ENCODE measurements at regions not wholly inside any gene's neighbourhood (a gene's known extent, or its start where the extent isn't known, plus 50 kb on each side); places are given as distances from the start of the nearest gene placed in this dataset.

DNA sequence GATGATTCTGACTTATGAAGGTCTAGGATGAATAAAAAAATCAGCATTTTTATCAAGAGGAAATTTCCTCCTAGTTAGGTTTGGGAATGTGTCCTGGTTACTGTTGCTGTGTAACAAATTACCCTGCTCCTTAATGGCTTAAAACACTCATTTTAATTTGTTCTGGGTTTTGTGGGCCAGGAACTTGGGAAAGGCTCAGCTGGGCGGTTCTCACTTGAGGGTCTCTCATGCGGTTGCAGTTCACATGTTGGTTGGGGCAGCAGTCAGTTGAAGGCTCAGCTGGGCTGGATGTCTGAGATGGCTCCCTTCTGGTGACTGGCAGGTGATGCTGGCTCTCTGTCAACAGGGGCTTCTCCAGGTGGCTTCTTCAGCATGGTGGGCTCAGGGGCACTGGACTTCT is 214.6 kb downstream of the RBM19 start:
- TF ChIP-seq, protein P1, sequence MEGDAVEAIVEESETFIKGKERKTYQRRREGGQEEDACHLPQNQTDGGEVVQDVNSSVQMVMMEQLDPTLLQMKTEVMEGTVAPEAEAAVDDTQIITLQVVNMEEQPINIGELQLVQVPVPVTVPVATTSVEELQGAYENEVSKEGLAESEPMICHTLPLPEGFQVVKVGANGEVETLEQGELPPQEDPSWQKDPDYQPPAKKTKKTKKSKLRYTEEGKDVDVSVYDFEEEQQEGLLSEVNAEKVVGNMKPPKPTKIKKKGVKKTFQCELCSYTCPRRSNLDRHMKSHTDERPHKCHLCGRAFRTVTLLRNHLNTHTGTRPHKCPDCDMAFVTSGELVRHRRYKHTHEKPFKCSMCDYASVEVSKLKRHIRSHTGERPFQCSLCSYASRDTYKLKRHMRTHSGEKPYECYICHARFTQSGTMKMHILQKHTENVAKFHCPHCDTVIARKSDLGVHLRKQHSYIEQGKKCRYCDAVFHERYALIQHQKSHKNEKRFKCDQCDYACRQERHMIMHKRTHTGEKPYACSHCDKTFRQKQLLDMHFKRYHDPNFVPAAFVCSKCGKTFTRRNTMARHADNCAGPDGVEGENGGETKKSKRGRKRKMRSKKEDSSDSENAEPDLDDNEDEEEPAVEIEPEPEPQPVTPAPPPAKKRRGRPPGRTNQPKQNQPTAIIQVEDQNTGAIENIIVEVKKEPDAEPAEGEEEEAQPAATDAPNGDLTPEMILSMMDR (IDR thresholded peaks at IDR 0.05), result no peak
- TF ChIP-seq POLR2A (IDR thresholded peaks at IDR 0.05), result no peak
- Histone ChIP-seq H3K4me3 (replicated peaks in 1 of 3) (no peak overlapping the region), H3K27me3 (no peaks in the 10 kb centered on the region), H3K27ac (no peak overlapping the region), H3K9me3 (no peaks in the 10 kb centered on the region), H3K36me3 (no peaks in the 10 kb centered on the region), H3K4me1 (no peaks in the 10 kb centered on the region)
- DNase-seq, result no peak
- WGBS, 2 donors, result 86 to 87% methylated on average over 2 of the region's 2 CpGs
- intact Hi-C loops (cut with DNase I), result no loop called here

DNA sequence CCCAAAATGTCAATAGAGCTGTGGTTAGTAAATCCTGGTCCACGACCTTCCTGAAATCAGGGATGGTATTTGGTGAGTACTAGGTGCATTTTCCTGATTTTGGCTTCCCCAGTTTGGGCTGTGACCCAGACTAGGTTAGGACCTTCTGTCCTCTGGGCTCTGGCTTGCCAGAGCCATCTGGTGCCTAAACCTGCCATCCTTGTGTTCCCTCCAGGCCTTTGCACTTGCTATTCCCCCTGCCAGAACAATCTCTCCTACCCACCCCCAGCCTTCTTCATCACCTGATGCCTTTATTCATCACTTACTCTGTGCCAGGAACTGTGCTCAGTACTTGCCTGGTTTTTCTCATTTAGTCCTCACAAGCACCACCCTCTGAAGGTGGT is 216.7 kb downstream of the RBM19 start:
- H3K36me3 ChIP-seq, result no peaks in the 10 kb centered on the region
- no peak overlapping the region for H3K4me3 ChIP-seq (replicated peaks in 1 of 3)
- WGBS, 2 donors, result 69 to 75% methylated on average over 1 of the region's 1 CpG
- H3K27me3 ChIP-seq, result no peaks in the 10 kb centered on the region
- no peak overlapping the region for H3K27ac ChIP-seq
- no peaks in the 10 kb centered on the region for H3K4me1 ChIP-seq
- TF ChIP-seq, protein P1 (IDR thresholded peaks at IDR 0.05), result no peak
- TF ChIP-seq POLR2A (IDR thresholded peaks at IDR 0.05), result no peak
- no peak for DNase-seq
- H3K9me3 ChIP-seq, result no peaks in the 10 kb centered on the region
- intact Hi-C loops (cut with DNase I), result no loop called here

DNA sequence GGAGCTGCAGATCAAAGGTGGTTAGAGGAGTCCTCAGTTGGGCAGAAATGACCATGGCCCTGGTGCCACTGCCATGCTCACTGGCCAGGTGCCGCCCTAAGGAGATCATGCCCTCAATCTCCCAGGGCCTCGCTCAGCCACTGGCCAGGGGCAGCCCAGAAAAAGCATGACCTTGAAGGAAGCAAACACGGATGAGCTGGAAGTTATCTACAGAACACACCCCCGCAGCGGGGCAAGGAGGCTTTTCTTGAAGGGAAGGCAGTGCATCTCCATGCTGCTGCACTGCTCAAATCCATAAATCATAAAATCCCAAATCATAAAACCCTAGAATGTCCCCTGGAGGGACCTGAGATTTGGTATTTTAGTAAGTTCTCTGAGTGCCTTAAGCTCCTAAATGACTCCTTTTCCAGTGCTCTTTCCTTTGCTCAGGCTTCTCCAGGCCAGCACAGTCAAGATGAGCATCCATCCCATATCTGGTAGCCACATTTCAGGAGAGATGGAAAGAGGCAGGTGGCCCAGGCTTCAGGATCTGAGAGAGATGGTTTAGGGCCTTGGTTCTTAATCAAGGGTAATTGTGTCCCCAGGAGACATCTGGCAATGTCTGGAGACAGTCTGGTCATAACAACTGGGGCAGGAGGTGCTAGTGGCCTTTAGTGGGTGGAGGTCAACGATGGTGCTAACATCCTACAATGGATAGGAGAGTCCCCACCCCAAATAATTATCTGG is 217.3 kb downstream of the RBM19 start:
- Histone ChIP-seq H3K27ac (no peak overlapping the region), H3K9me3 (no peaks in the 10 kb centered on the region), H3K4me3 (replicated peaks in 1 of 3) (no peak overlapping the region), H3K27me3 (no peaks in the 10 kb centered on the region), H3K4me1 (no peaks in the 10 kb centered on the region), H3K36me3 (no peaks in the 10 kb centered on the region)
- WGBS, 2 donors, result 67 to 79% methylated on average over 6 of the region's 6 CpGs
- no peak for DNase-seq
- TF ChIP-seq, protein P1 (IDR thresholded peaks at IDR 0.05), result no peak
- TF ChIP-seq POLR2A (IDR thresholded peaks at IDR 0.05), result no peak
- intact Hi-C loops (cut with DNase I), result no loop called here

DNA sequence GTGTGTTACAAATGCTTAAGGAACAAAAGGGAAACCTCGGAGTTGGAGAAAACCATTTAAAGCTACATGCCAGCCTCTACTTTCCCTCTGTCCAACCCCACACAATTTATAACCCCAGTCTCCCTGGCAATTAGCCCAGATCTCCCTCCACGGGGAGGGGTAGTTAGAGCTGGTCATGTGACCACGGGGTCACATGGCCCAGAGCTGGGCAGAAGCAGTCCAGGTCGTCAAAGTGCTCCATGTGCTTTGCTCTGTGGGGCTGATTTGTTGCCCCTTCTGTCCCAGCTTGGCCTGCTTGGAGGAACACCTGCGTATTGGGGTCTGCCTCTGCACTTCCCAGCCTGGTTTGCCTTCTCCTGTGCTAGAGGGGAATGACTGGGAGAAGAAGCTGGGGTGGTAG is 219.1 kb downstream of the RBM19 start:
- Histone ChIP-seq H3K27me3 (no peaks in the 10 kb centered on the region), H3K4me1 (no peaks in the 10 kb centered on the region), H3K27ac (no peak overlapping the region), H3K9me3 (no peaks in the 10 kb centered on the region), H3K4me3 (replicated peaks in 1 of 3) (no peak overlapping the region), H3K36me3 (no peaks in the 10 kb centered on the region)
- intact Hi-C loops (cut with DNase I), result no loop called here
- TF ChIP-seq, protein P1 (IDR thresholded peaks at IDR 0.05), result no peak
- TF ChIP-seq POLR2A (IDR thresholded peaks at IDR 0.05), result no peak
- 52 to 53% methylated on average over 5 of the region's 5 CpGs for WGBS, 2 donors
- DNase-seq, result no peak

DNA sequence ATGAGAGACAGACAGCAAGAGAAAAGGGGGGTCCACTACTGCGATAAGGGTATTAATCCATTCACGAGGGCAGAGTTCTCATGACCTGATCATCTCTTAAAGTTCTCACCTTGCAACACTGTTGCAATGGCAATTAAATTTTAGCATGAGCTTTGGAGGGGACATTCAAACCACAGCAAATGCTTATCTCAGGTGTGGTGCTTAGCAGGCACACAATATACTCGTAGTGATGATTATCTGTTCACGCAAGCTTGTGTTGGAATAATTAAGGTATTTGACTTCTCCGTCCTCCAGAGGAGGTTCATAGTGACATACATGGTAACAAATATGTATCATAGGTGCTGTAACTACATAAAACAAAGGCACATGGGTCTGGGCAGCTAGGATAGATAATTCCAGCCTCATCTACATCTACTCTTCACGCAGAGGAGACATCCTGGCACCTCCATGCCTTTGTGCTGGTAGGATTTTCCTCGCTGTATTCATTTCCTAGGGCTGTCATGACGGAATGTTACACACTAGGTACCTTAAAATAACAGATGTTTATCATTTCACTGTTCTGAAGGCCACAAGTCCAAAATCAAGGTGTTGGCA is 221.2 kb downstream of the RBM19 start:
- Histone ChIP-seq H3K27me3 (no peaks in the 10 kb centered on the region), H3K4me3 (replicated peaks in 1 of 3) (no peak overlapping the region), H3K36me3 (no peaks in the 10 kb centered on the region), H3K4me1 (no peaks in the 10 kb centered on the region), H3K27ac (no peak overlapping the region), H3K9me3 (no peaks in the 10 kb centered on the region)
- TF ChIP-seq, protein P1 (IDR thresholded peaks at IDR 0.05), result no peak
- no peak for TF ChIP-seq POLR2A (IDR thresholded peaks at IDR 0.05)
- WGBS, 2 donors, result 67 to 76% methylated on average over 8 of the region's 8 CpGs
- intact Hi-C loops (cut with DNase I), result no loop called here
- DNase-seq, result no peak
